ENCODE measurements at regions not wholly inside any gene's neighbourhood (a gene's known extent, or its start where the extent isn't known, plus 50 kb on each side); places are given as distances from the start of the nearest gene placed in this dataset.

- Histone ChIP-seq H3K9ac (ENCODE audit: low read length in 3 of 3) (no peak overlapping the region), H3K4me3 (ENCODE audit: low read length in 3 of 3) (no peak overlapping the region), H3K27ac (ENCODE audit: low read depth in 2 of 2, low read length in 2 of 2) (no peak overlapping the region), H3K4me1 (ENCODE audit: control insufficient read depth in 2 of 3, insufficient read depth in 2 of 3, low read depth in 1 of 3, low read length in 3 of 3) (no peaks in the 10 kb centered on the region), H3K9me3 (ENCODE audit: control insufficient read depth in 2 of 3, insufficient read depth in 1 of 3, low read length in 3 of 3) (no peaks in the 10 kb centered on the region), H3K36me3 (ENCODE audit: control insufficient read depth in 2 of 3, insufficient read depth in 3 of 3, low read length in 3 of 3) (no peaks in the 10 kb centered on the region), H3K27me3 (ENCODE audit: control insufficient read depth, insufficient read depth, low read length) (no peaks in the 10 kb centered on the region)
- no peak for TF ChIP-seq CTCF (IDR thresholded peaks at IDR 0.05; ENCODE audit: borderline replicate concordance, extremely low read depth, insufficient read depth)
- FAIRE-seq (no peak), DNase-seq (no peak)
- intact Hi-C loops (cut with DNase I) = no loop called here
These were observed 510.3 kb downstream of the ZIC1 start for GRCh38 chr3:147919496-147919895.

DNA sequence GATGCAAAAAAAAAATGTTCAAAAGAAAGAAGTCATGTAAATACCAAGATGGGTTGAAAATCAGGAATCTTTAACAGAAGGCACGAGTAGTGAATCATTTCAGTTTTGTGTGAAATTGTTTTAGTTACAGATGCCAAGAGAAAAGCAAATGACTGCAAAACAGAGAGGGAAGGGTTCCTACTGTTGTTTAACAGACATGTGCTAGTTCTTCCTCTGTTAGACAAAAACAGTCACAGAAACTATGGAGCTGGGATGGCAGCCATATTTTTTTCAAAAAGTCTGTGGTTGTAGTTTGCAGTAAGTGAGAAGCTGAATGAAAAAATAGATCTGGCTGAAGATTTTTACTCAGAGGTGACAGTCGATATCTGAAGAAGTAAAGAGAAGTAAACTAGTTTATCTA, 511.9 kb downstream of the ZIC1 start:
- H3K9me3 ChIP-seq (ENCODE audit: control insufficient read depth in 2 of 3, insufficient read depth in 1 of 3, low read length in 3 of 3) = no peaks in the 10 kb centered on the region
- no peak for TF ChIP-seq CTCF (IDR thresholded peaks at IDR 0.05; ENCODE audit: borderline replicate concordance, extremely low read depth, insufficient read depth)
- H3K9ac ChIP-seq (ENCODE audit: low read length in 3 of 3) = no peak overlapping the region

GRCh38 chr3:147924755-147925154, 515.6 kb downstream of the ZIC1 start:
- intact Hi-C loops (cut with DNase I) = no loop called here
- Histone ChIP-seq H3K27me3 (ENCODE audit: control insufficient read depth, insufficient read depth, low read length) (no peaks in the 10 kb centered on the region), H3K9ac (ENCODE audit: low read length in 3 of 3) (no peak overlapping the region), H3K36me3 (ENCODE audit: control insufficient read depth in 2 of 3, insufficient read depth in 3 of 3, low read length in 3 of 3) (no peaks in the 10 kb centered on the region), H3K9me3 (ENCODE audit: control insufficient read depth in 2 of 3, insufficient read depth in 1 of 3, low read length in 3 of 3) (no peaks in the 10 kb centered on the region), H3K27ac (ENCODE audit: low read depth in 2 of 2, low read length in 2 of 2) (no peak overlapping the region), H3K4me1 (ENCODE audit: control insufficient read depth in 2 of 3, insufficient read depth in 2 of 3, low read depth in 1 of 3, low read length in 3 of 3) (no peaks in the 10 kb centered on the region), H3K4me3 (ENCODE audit: low read length in 3 of 3) (no peak overlapping the region)
- no peak for TF ChIP-seq CTCF (IDR thresholded peaks at IDR 0.05; ENCODE audit: borderline replicate concordance, extremely low read depth, insufficient read depth)
- DNase-seq (no peak), FAIRE-seq (no peak)

More for the DNA sequence above, 511.9 kb downstream of the ZIC1 start:
- DNase-seq (no peak), FAIRE-seq (no peak)
- Histone ChIP-seq H3K4me1 (ENCODE audit: control insufficient read depth in 2 of 3, insufficient read depth in 2 of 3, low read depth in 1 of 3, low read length in 3 of 3) (no peaks in the 10 kb centered on the region), H3K4me3 (ENCODE audit: low read length in 3 of 3) (no peak overlapping the region), H3K36me3 (ENCODE audit: control insufficient read depth in 2 of 3, insufficient read depth in 3 of 3, low read length in 3 of 3) (no peaks in the 10 kb centered on the region), H3K27ac (ENCODE audit: low read depth in 2 of 2, low read length in 2 of 2) (no peak overlapping the region), H3K27me3 (ENCODE audit: control insufficient read depth, insufficient read depth, low read length) (no peaks in the 10 kb centered on the region)
- intact Hi-C loops (cut with DNase I) = no loop called here

DNA sequence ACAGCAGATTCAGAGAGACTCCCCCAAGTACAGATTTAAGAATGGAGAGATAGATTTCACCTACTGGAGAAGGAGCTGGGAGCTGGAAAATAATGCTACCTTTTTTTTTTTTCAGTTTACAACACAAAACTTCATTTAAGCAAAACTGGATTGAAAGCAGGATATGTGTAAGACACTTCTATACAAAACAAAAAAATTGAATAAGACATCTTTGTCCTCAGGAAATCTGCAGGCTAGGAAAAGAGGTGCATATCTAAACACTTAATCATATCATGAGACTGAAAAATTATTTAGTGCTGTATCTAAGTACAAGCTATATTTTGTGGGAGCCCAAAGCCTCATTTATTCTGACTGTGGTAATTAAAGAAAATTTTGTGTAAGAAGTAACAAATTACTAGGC, 516.1 kb downstream of the ZIC1 start:
- Histone ChIP-seq H3K4me1 (ENCODE audit: control insufficient read depth in 2 of 3, insufficient read depth in 2 of 3, low read depth in 1 of 3, low read length in 3 of 3) (no peaks in the 10 kb centered on the region), H3K4me3 (ENCODE audit: low read length in 3 of 3) (no peak overlapping the region), H3K36me3 (ENCODE audit: control insufficient read depth in 2 of 3, insufficient read depth in 3 of 3, low read length in 3 of 3) (no peaks in the 10 kb centered on the region), H3K9me3 (ENCODE audit: control insufficient read depth in 2 of 3, insufficient read depth in 1 of 3, low read length in 3 of 3) (no peaks in the 10 kb centered on the region), H3K9ac (ENCODE audit: low read length in 3 of 3) (no peak overlapping the region), H3K27ac (ENCODE audit: low read depth in 2 of 2, low read length in 2 of 2) (no peak overlapping the region), H3K27me3 (ENCODE audit: control insufficient read depth, insufficient read depth, low read length) (no peaks in the 10 kb centered on the region)
- DNase-seq = no peak
- intact Hi-C loops (cut with DNase I) = no loop called here
- FAIRE-seq = no peak
- no peak for TF ChIP-seq CTCF (IDR thresholded peaks at IDR 0.05; ENCODE audit: borderline replicate concordance, extremely low read depth, insufficient read depth)
